GM12865 (cell line): ENCODE measurements at regions not wholly inside any gene's neighbourhood (a gene's known extent, or its start where the extent isn't known, plus 50 kb on each side); places are given as distances from the start of the nearest gene placed in this dataset.
A peak's percentile ranks its signal among the peaks of the same experiment; 100 is the strongest.

ENCODE experiments used
- DNase-seq: peaks from one replicate; pipeline ENCODE4 v3.0.0; 2010; ENCODE audit warnings: low read depth
- H3K4me3 ChIP-seq: 2 replicates; pipeline ENCODE4 v1.5.1; 2011; ENCODE audit warnings: mild to moderate bottlenecking, low read depth, low read length, control low read depth
- CTCF ChIP-seq: IDR thresholded peaks from 2 replicates; pipeline ENCODE4 v1.5.1; 2011; ENCODE audit warnings: low read length, control low read depth, low read depth, inconsistent platforms; ENCODE audit not compliant: insufficient read depth; ENCODE audit errors: missing control alignments

GRCh38 chrX:150049647-150050046 is 111.4 kb upstream of the EOLA2 start:
- no peak overlapping the region for H3K4me3 ChIP-seq
- no peak for TF ChIP-seq CTCF
- no peak for DNase-seq

- TF ChIP-seq CTCF: no peak
- DNase-seq: peak; percentile 0
- H3K4me3 ChIP-seq: no peak overlapping the region
Observed at GRCh38 chrX:150050387-150050786, 112.1 kb upstream of the EOLA2 start.

GRCh38 chrX:150051096-150051495 is 112.8 kb upstream of the EOLA2 start:
- no peak for TF ChIP-seq CTCF
- no peak overlapping the region for H3K4me3 ChIP-seq
- DNase-seq: no peak

GRCh38 chrX:150052226-150052625 is 113.9 kb upstream of the EOLA2 start:
- DNase-seq: no peak
- H3K4me3 ChIP-seq: no peak overlapping the region
- TF ChIP-seq CTCF: no peak

- no peak for DNase-seq
- H3K4me3 ChIP-seq: no peak overlapping the region
- TF ChIP-seq CTCF: no peak
Observed at GRCh38 chrX:150058728-150059127, 120.4 kb upstream of the EOLA2 start.

GRCh38 chrX:150060406-150060805 is 122.1 kb upstream of the EOLA2 start:
- no peak overlapping the region for H3K4me3 ChIP-seq
- TF ChIP-seq CTCF: no peak
- DNase-seq: no peak

GRCh38 chrX:150062292-150063137 is 124.2 kb upstream of the EOLA2 start:
- no peak overlapping the region for H3K4me3 ChIP-seq
- DNase-seq: no peak
- TF ChIP-seq CTCF: no peak
